Prostate gland (tissue), 2 donors: ENCODE measurements at regions not wholly inside any gene's neighbourhood (a gene's known extent, or its start where the extent isn't known, plus 50 kb on each side); places are given as distances from the start of the nearest gene placed in this dataset.
"Not testable (repeated sequence)": the region's sequence is repeated elsewhere in the genome, so short reads cannot be mapped to it uniquely, and the experiment has no call there.

Experiments used
- DNase-seq: peaks from one replicate; pipeline ENCODE4 v3.0.0-alpha.2; 2019; ENCODE audit warnings: low spot score
- H3K27ac ChIP-seq, 2 donors: fragments of 200-600 bp; sonication (generic); 2 replicates each; pipeline ENCODE4 v1.5.1; 2017 to 2019
- H3K27me3 ChIP-seq: fragments of 200-600 bp; sonication (generic); replicated peaks from 2 replicates; pipeline ENCODE4 v1.5.1; 2019; ENCODE audit not compliant: insufficient read depth
- H3K36me3 ChIP-seq, 2 donors: fragments of 200-600 bp; sonication (generic); 1 replicate in 1 of 2; 2 replicates in 1 of 2; pipeline versions ENCODE4 v1.5.1 to v1.8.1; 2017 to 2019
- H3K4me1 ChIP-seq: fragments of 200-600 bp; sonication (generic); replicated peaks from 2 replicates; pipeline ENCODE4 v1.5.1; 2019
- H3K4me3 ChIP-seq, 2 donors: fragments of 200-600 bp; sonication (generic); 2 replicates each; pipeline ENCODE4 v1.5.1; 2017 to 2019
- H3K9me3 ChIP-seq: fragments of 200-600 bp; sonication (generic); 2 replicates; pipeline ENCODE4 v1.5.1; 2017
- CTCF ChIP-seq, 4 experiments: fragments of 200-600 bp in 2 of 4; fragments of 450-650 bp in 2 of 4; sonication (generic) in 2 of 4; IDR thresholded peaks; 1 replicate in 3 of 4; 2 replicates in 1 of 4; pipeline ENCODE4 v1.5.1; 2016 to 2019; ENCODE audit warnings: antibody characterized with exemption in 4 of 4, mild to moderate bottlenecking in 2 of 4, moderate library complexity in 2 of 4
- POLR2A ChIP-seq: fragments of 450-650 bp; IDR thresholded peaks from one replicate; pipeline ENCODE4 v1.6.1; 2016; ENCODE audit warnings: antibody characterized with exemption, mild to moderate bottlenecking
- POLR2AphosphoS5 ChIP-seq: sonication (generic); formaldehyde crosslinking; IDR thresholded peaks from one replicate; pipeline ENCODE4 v1.6.1; 2017; ENCODE audit warnings: antibody characterized with exemption
- WGBS: methylation state at CpG from one replicate; pipeline ENCODE4 v1.1.5; 2018; 5-methylcytosine and 5-hydroxymethylcytosine counted together
- intact Hi-C: fragments of 100-400 bp; cut with DNase I; formaldehyde crosslinking; loops from one replicate; pipeline ENCODE4 v1.14.2; 2022

DNA sequence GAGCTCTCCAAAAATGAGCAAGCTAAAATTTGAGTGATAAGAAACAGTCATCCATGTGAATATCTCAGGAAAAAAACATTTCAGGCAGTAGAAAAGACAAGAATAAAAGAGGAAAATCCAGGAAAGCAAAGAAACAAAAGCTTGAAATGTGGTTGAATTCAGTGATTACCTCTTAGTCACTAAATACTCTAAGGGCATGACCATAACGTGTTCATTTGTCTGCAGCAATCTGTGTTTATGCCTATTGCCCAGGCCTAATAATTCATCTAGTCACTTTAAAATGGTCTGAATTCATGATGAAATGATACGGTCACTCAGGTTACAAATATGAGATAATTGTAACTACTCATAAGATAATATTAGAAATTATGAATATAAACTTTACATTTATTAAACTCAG, 837.9 kb downstream of the STPG2 start:
- no peaks in the 10 kb centered on the region for H3K9me3 ChIP-seq
- no peak for DNase-seq
- TF ChIP-seq CTCF (IDR thresholded peaks at IDR 0.05) (no peak), POLR2AphosphoS5 (no peak), POLR2A (no peak)
- no peaks in the 10 kb centered on the region for H3K36me3 ChIP-seq
- no peaks in the 10 kb centered on the region for H3K4me1 ChIP-seq
- H3K27ac ChIP-seq = no peak overlapping the region
- WGBS = 71% methylated on average over 2 of the region's 2 CpGs
- H3K27me3 ChIP-seq = no peaks in the 10 kb centered on the region
- no peak overlapping the region for H3K4me3 ChIP-seq
- intact Hi-C loops = no loop called here

- H3K4me3 ChIP-seq = no peak overlapping the region
- H3K27ac ChIP-seq = no peak overlapping the region
- H3K27me3 ChIP-seq = no peaks in the 10 kb centered on the region
- H3K9me3 ChIP-seq = no peaks in the 10 kb centered on the region
- TF ChIP-seq POLR2AphosphoS5 = no peak
- no peak for TF ChIP-seq CTCF (IDR thresholded peaks at IDR 0.05)
- TF ChIP-seq POLR2A = no peak
- no peak for DNase-seq
- H3K4me1 ChIP-seq = no peaks in the 10 kb centered on the region
- intact Hi-C loops = no loop called here
- no peaks in the 10 kb centered on the region for H3K36me3 ChIP-seq
Observed at GRCh38 chr4:97309121-97309520, 834.2 kb downstream of the STPG2 start.

DNA sequence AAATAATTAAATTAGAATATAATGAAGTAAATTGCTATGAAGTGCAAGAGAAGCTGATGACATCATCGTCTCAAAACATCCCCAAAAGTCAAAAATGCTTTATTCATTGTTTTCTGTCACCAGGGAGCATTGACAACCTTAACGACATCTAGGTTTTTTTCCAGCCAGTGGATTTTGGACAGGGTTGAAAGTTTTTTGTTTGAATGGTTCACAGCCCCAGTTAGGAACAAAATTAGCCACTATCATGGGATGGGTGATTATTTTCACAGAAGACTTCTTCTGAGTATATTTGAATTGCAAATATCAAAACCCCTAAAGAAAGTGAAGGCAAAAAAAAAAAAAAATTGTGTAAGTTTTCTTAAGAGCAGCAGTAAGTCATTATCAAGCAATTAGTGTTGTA, 826.1 kb downstream of the STPG2 start:
- Histone ChIP-seq H3K4me3 (no peak overlapping the region), H3K36me3 (no peaks in the 10 kb centered on the region), H3K27me3 (no peaks in the 10 kb centered on the region), H3K9me3 (no peaks in the 10 kb centered on the region), H3K4me1 (no peaks in the 10 kb centered on the region), H3K27ac (no peak overlapping the region)
- DNase-seq = no peak
- TF ChIP-seq POLR2AphosphoS5 (no peak), POLR2A (no peak), CTCF (IDR thresholded peaks at IDR 0.05) (no peak)
- 54% methylated on average over 2 of the region's 2 CpGs for WGBS
- intact Hi-C loops = no loop called here

- Histone ChIP-seq H3K27me3 (no peaks in the 10 kb centered on the region), H3K27ac (no peak overlapping the region), H3K4me1 (no peaks in the 10 kb centered on the region), H3K9me3 (no peaks in the 10 kb centered on the region), H3K36me3 (no peaks in the 10 kb centered on the region), H3K4me3 (no peak overlapping the region)
- TF ChIP-seq POLR2A (no peak), CTCF (IDR thresholded peaks at IDR 0.05) (no peak), POLR2AphosphoS5 (no peak)
- DNase-seq = no peak
- intact Hi-C loops = no loop called here
- 45% methylated on average over 2 of the region's 2 CpGs for WGBS
Observed at GRCh38 chr4:97317671-97318070, 825.6 kb downstream of the STPG2 start.

DNA sequence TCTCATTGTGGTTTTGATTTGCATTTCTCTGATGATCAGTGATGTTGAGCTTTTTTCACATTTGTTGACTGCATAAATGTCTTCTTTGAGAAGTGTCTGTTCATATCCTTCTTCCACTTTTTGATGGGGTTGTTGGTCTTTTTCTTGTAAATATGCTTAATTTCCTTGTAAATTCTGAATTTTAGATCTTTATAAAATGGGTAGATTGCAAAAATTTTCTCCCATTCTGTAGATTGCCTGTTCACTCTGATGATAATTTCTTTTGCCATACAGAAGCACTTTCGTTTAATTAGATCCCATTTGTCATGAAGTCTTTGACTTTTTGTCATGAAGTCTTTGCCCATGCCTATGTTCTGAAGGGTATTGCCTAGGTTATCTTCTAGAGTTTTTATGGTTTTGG, 817.5 kb downstream of the STPG2 start:
- H3K4me3 ChIP-seq, H3K27me3 ChIP-seq, DNase-seq, H3K27ac ChIP-seq, H3K36me3 ChIP-seq, H3K9me3 ChIP-seq, intact Hi-C loops, H3K4me1 ChIP-seq: not testable (repeated sequence)
- WGBS = 95% methylated on average over 1 of the region's 1 CpG
